Hepatocyte (in vitro differentiated cells): ENCODE measurements at regions not wholly inside any gene's neighbourhood (a gene's known extent, or its start where the extent isn't known, plus 50 kb on each side); places are given as distances from the start of the nearest gene placed in this dataset.

ENCODE experiments used
- EZH2 ChIP-seq: fragments of 200-600 bp; sonication (generic); IDR thresholded peaks from 2 replicates; pipeline ENCODE4 v1.6.1; 2016; ENCODE audit warnings: antibody characterized with exemption, mild to moderate bottlenecking, borderline replicate concordance
- EZH2phosphoT487 ChIP-seq: fragments of 200-600 bp; sonication (generic); IDR thresholded peaks from one replicate; pipeline ENCODE4 v1.6.1; 2018; ENCODE audit warnings: antibody characterized with exemption, mild to moderate bottlenecking, low read depth, moderate library complexity; ENCODE audit not compliant: unreplicated experiment, severe bottlenecking
- TF ChIP-seq, protein P1 (sequence below): fragments of 200-600 bp; sonication (generic); IDR thresholded peaks from 2 replicates; pipeline ENCODE4 v1.5.1; 2016; ENCODE audit warnings: antibody characterized with exemption, mild to moderate bottlenecking; ENCODE audit not compliant: poor library complexity

DNA sequence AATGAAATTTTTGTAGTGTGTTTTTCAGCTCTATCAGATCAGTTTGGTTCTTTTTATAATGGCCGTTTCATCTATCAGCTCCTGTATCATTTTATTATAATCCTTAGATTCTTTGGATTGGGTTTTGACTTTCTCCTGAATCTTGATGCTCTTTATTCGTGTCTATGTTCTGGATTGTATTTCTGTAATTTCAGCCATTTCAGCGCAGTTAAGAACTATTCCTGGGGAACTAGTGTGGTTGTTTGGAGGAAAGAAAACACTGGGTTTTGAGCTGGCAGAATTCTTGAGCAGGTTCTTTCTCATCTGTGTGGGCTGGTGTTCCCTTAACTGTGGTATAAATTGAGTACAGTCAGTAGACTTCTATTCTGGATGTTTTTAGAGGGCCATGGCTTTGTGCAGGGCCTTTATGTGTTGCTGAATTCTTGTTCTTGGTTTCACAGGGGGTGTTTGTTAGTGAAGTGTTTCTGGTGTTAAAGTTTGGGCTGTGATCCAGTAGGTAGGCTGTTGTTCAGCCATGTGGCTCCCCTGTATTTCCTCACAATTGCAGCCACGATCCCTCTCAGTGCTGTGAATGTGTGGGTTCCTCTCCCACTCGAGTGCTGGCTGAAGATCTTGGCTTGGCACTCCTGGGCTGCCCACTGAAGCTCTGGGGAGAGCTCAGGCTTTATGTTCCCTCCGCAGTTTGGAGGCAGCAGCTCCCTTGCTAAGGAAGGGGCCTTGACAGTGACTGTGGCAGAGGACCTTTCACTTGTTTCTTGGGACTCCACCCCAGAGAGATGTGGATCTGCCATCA lies 56.0 kb upstream of the CCDC190 start:
- TF ChIP-seq, protein P1, sequence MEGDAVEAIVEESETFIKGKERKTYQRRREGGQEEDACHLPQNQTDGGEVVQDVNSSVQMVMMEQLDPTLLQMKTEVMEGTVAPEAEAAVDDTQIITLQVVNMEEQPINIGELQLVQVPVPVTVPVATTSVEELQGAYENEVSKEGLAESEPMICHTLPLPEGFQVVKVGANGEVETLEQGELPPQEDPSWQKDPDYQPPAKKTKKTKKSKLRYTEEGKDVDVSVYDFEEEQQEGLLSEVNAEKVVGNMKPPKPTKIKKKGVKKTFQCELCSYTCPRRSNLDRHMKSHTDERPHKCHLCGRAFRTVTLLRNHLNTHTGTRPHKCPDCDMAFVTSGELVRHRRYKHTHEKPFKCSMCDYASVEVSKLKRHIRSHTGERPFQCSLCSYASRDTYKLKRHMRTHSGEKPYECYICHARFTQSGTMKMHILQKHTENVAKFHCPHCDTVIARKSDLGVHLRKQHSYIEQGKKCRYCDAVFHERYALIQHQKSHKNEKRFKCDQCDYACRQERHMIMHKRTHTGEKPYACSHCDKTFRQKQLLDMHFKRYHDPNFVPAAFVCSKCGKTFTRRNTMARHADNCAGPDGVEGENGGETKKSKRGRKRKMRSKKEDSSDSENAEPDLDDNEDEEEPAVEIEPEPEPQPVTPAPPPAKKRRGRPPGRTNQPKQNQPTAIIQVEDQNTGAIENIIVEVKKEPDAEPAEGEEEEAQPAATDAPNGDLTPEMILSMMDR = no peak
- TF ChIP-seq EZH2phosphoT487 (no peak), EZH2 (no peak)
